Mesendoderm (in vitro differentiated cells): ENCODE measurements at regions not wholly inside any gene's neighbourhood (a gene's known extent, or its start where the extent isn't known, plus 50 kb on each side); places are given as distances from the start of the nearest gene placed in this dataset.
"Not testable (repeated sequence)": the region's sequence is repeated elsewhere in the genome, so short reads cannot be mapped to it uniquely, and the experiment has no call there.

Experiments used
- DNase-seq: peaks from one replicate; pipeline ENCODE4 v3.0.0; 2013
- H2AK5ac ChIP-seq: 2 replicates; pipeline ENCODE4 v1.6.1; 2013; ENCODE audit warnings: low read length, inconsistent platforms
- H2BK120ac ChIP-seq: 2 replicates; pipeline ENCODE4 v1.6.1; 2013; ENCODE audit warnings: low read depth, mild to moderate bottlenecking, low read length, moderate library complexity, mixed read lengths
- H2BK15ac ChIP-seq: replicated peaks from 2 replicates; pipeline ENCODE4 v1.6.1; 2013; ENCODE audit warnings: low read depth, mild to moderate bottlenecking, moderate library complexity
- H2BK5ac ChIP-seq: 2 replicates; pipeline ENCODE4 v1.6.1; 2013; ENCODE audit warnings: low read length, inconsistent platforms
- H3K18ac ChIP-seq: 2 replicates; pipeline ENCODE4 v1.6.1; 2013; ENCODE audit warnings: mild to moderate bottlenecking, low read length, mixed read lengths
- H3K23ac ChIP-seq: one replicate; pipeline ENCODE4 v1.6.1; 2013; ENCODE audit warnings: low read length
- H3K27ac ChIP-seq: 2 replicates; pipeline ENCODE4 v1.5.1; 2013; ENCODE audit warnings: low read depth, mild to moderate bottlenecking, inconsistent platforms, low read length, moderate library complexity
- H3K27me3 ChIP-seq: 2 replicates; pipeline ENCODE4 v1.6.1; 2013; ENCODE audit warnings: low read length, control low read depth, mild to moderate bottlenecking, inconsistent platforms; ENCODE audit not compliant: insufficient read depth, poor library complexity
- H3K36me3 ChIP-seq: 2 replicates; pipeline ENCODE4 v1.6.1; 2013; ENCODE audit warnings: low read length, inconsistent platforms; ENCODE audit not compliant: control insufficient read depth, insufficient read depth
- H3K4ac ChIP-seq: one replicate; pipeline ENCODE4 v1.6.1; 2013; ENCODE audit warnings: low read depth, mild to moderate bottlenecking, low read length, moderate library complexity
- H3K4me1 ChIP-seq: 2 replicates; pipeline ENCODE4 v1.6.1; 2013; ENCODE audit warnings: low read depth, low read length, inconsistent platforms; ENCODE audit not compliant: control insufficient read depth
- H3K4me2 ChIP-seq: 2 replicates; pipeline ENCODE4 v1.6.1; 2013; ENCODE audit warnings: low read length
- H3K4me3 ChIP-seq: 2 replicates; pipeline ENCODE4 v1.5.1; 2013; ENCODE audit warnings: mild to moderate bottlenecking, low read length
- H3K56ac ChIP-seq: one replicate; pipeline ENCODE4 v1.6.1; 2013; ENCODE audit warnings: low read length
- H3K79me1 ChIP-seq: 2 replicates; pipeline ENCODE4 v1.6.1; 2013; ENCODE audit warnings: low read length, inconsistent platforms
- H3K79me2 ChIP-seq: 2 replicates; pipeline ENCODE4 v1.6.1; 2013; ENCODE audit warnings: mild to moderate bottlenecking, low read length; ENCODE audit not compliant: control insufficient read depth, insufficient read depth
- H3K9ac ChIP-seq: 2 replicates; pipeline ENCODE4 v1.6.1; 2013; ENCODE audit warnings: low read length, inconsistent platforms
- H4K5ac ChIP-seq: one replicate; pipeline ENCODE4 v1.6.1; 2013; ENCODE audit warnings: low read length
- H4K8ac ChIP-seq: one replicate; pipeline ENCODE4 v1.6.1; 2013; ENCODE audit warnings: low read depth, mild to moderate bottlenecking, control low read depth, low read length, moderate library complexity
- WGBS: extraction: QIAGEN DNeasy Blood & Tissue Kit; methylation state at CpG from one replicate; pipeline ENCODE4 v1.1.7; 2013; ENCODE audit warnings: low lambda C conversion rate, missing lambda C conversion rate; ENCODE audit not compliant: insufficient coverage; ENCODE audit errors: extremely low coverage; 5-methylcytosine and 5-hydroxymethylcytosine counted together

DNA sequence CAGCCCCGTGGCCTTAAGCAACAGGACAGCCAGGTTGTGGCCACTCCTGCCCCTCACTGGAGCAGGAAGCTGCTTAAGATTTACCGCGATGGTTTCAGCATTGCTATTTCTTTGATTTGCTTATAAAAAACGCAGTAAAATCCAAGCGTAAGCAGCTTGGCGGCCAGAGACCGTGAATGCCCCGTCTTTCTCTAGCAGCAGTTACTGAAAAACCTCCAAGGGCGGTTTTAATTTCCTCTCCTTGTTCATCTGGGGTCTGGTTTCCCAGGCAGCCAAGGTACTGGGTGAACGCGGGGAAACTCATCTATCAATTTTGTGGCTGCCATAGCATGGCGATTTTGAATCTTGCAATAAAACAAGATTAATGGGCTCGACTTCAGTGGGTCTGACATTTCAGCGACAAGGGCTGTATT is 130.3 kb downstream of the MINAR1 start:
- H3K23ac ChIP-seq = no peak overlapping the region
- no peaks in the 10 kb centered on the region for H3K4me1 ChIP-seq
- H3K4ac ChIP-seq = no peak overlapping the region
- no peak overlapping the region for H2BK5ac ChIP-seq
- DNase-seq = no peak
- H3K56ac ChIP-seq = no peak overlapping the region
- H3K18ac ChIP-seq = no peak overlapping the region
- no peak overlapping the region for H2BK15ac ChIP-seq
- no peak overlapping the region for H3K4me2 ChIP-seq
- H2AK5ac ChIP-seq = no peak overlapping the region
- no peak overlapping the region for H3K9ac ChIP-seq
- no CpG with 5 or more reads among the region's 14 CpGs for WGBS
- no peak overlapping the region for H3K27ac ChIP-seq
- H4K8ac ChIP-seq = no peak overlapping the region
- H4K5ac ChIP-seq = no peak overlapping the region
- H3K36me3 ChIP-seq = no peaks in the 10 kb centered on the region
- no peaks in the 10 kb centered on the region for H3K27me3 ChIP-seq
- no peak overlapping the region for H2BK120ac ChIP-seq
- no peak overlapping the region for H3K4me3 ChIP-seq
- no peaks in the 10 kb centered on the region for H3K79me1 ChIP-seq
- H3K79me2 ChIP-seq = no peaks in the 10 kb centered on the region

- Histone ChIP-seq H3K27me3 (no peaks in the 10 kb centered on the region), H3K18ac (no peak overlapping the region), H3K36me3 (no peaks in the 10 kb centered on the region), H4K8ac (no peak overlapping the region), H3K4me1 (no peaks in the 10 kb centered on the region), H3K9ac (no peak overlapping the region), H2AK5ac (no peak overlapping the region), H3K4ac (no peak overlapping the region), H2BK5ac (no peak overlapping the region), H3K27ac (no peak overlapping the region), H4K5ac (no peak overlapping the region), H2BK120ac (no peak overlapping the region), H3K4me3 (no peak overlapping the region), H2BK15ac (no peak overlapping the region), H3K79me2 (no peaks in the 10 kb centered on the region), H3K56ac (no peak overlapping the region), H3K23ac (no peak overlapping the region), H3K4me2 (no peak overlapping the region), H3K79me1 (no peaks in the 10 kb centered on the region)
- WGBS = no CpG with 5 or more reads among the region's 10 CpGs
- no peak for DNase-seq
Measured at GRCh38 chr15:79562899-79563298, 130.8 kb downstream of the MINAR1 start.

DNA sequence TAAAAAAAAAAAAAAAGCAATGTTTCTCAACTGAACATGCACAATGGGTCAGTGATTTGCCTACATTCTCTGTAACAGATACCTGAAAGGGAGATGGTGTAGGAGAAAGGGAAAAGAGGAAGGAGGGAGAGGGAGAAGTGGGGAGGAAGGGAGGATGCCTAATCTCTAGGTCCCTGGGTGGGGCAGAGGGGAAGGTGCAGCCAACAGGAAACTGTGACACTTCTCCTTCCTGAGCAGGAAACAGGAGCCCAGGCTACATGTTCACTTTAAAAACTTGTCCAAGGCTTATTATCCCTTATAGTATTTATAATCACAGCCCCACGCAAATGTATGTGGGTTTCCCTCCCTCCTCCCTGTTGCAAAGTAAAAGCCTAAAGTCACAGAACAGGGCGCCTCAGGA is 137.9 kb downstream of the MINAR1 start:
- Histone ChIP-seq H3K23ac (no peak overlapping the region), H3K4me1 (no peaks in the 10 kb centered on the region), H2AK5ac (no peak overlapping the region), H3K18ac (no peak overlapping the region), H3K4me2 (no peak overlapping the region), H3K36me3 (no peaks in the 10 kb centered on the region), H4K5ac (no peak overlapping the region), H3K27ac (no peak overlapping the region), H2BK15ac (no peak overlapping the region), H3K56ac (no peak overlapping the region), H2BK120ac (no peak overlapping the region), H3K27me3 (no peaks in the 10 kb centered on the region), H3K79me2 (no peaks in the 10 kb centered on the region), H2BK5ac (no peak overlapping the region), H3K4me3 (no peak overlapping the region), H3K9ac (no peak overlapping the region), H3K4ac (no peak overlapping the region), H4K8ac (no peak overlapping the region), H3K79me1 (no peaks in the 10 kb centered on the region)
- WGBS = no CpG with 5 or more reads among the region's 2 CpGs
- no peak for DNase-seq

DNA sequence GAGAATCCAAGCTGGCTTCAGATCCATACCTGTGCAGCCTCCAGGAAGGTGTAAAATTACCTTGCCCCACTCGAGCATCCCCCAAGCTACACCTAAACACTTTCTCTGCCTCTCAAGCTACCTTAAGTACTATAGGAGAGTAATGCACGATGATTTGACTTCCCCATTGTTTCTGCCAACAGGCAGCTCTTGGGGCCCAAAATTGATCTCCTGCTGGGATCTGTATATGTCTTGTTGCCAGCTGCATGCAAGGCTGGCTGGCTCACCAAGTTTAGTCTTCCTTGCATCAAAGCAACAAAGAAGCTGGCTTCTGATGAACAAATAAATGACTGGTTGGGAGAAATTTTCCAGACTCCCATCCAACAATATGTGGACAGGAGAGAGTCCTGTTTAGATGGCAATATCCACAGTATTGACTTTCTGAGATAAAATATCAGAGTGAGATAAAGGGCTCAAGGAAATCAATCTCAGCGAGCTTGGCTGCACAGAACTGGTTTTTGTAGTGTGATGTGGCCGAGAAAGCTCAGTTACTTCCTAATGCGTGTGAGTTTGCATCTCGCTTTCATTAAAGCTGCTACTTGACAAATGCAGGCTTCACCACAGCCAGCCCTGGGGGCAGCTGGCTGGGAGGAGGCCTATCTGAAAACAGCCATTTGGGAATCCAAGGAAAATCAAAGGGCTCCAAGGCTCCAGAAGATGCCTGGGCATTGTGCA is 140.7 kb downstream of the MINAR1 start:
- H3K18ac ChIP-seq = no peak overlapping the region
- H3K9ac ChIP-seq = no peak overlapping the region
- no peak overlapping the region for H2BK15ac ChIP-seq
- WGBS = no CpG with 5 or more reads among the region's 6 CpGs
- H3K79me2 ChIP-seq = no peaks in the 10 kb centered on the region
- no peak overlapping the region for H3K27ac ChIP-seq
- no peaks in the 10 kb centered on the region for H3K79me1 ChIP-seq
- no peaks in the 10 kb centered on the region for H3K27me3 ChIP-seq
- no peak overlapping the region for H2BK120ac ChIP-seq
- H2BK5ac ChIP-seq = no peak overlapping the region
- no peaks in the 10 kb centered on the region for H3K4me1 ChIP-seq
- no peaks in the 10 kb centered on the region for H3K36me3 ChIP-seq
- no peak overlapping the region for H3K4ac ChIP-seq
- no peak overlapping the region for H4K8ac ChIP-seq
- no peak overlapping the region for H4K5ac ChIP-seq
- H2AK5ac ChIP-seq = no peak overlapping the region
- H3K23ac ChIP-seq = no peak overlapping the region
- no peak overlapping the region for H3K56ac ChIP-seq
- no peak for DNase-seq
- H3K4me3 ChIP-seq = no peak overlapping the region
- no peak overlapping the region for H3K4me2 ChIP-seq

DNA sequence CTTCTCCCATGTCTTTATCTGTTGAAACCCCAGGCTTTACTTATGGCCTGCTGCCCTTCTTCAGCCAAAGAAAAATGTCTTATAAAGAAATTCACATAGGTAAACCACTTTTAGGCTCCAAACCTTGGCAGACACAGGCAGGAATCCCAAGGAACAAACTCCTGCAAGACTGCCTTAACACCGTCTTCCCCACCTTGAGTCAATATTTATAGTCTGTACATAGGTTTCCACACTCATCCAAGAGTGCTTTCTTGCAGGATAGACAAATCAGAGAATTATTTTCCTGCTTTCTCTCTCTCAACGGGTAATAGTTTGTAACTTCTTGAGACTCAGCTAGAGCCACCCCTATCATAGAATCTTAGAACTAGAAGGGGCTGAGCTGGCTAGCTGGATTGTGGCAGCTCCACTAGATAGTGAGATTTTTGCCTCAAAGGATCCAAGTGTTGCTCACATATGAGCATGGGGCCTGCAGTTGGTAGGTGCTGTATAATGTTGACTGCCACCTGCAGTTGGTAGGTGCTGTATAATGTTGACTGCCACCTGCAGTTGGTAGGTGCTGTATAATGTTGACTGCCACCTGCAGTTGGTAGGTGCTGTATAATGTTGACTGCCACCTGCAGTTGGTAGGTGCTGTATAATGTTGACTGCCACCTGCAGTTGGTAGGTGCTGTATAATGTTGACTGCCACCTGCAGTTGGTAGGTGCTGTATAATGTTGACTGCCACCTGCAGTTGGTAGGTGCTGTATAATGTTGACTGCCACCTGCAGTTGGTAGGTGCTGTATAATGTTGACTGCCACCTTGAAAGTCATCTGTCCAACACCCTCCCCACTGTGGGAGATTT is 142.5 kb downstream of the MINAR1 start:
- not testable (repeated sequence) for H4K8ac ChIP-seq, H3K9ac ChIP-seq, H3K4me2 ChIP-seq, H3K36me3 ChIP-seq, H3K79me2 ChIP-seq, H3K56ac ChIP-seq, H4K5ac ChIP-seq, H2BK15ac ChIP-seq, H3K79me1 ChIP-seq, H3K27ac ChIP-seq, H3K4me1 ChIP-seq, H3K23ac ChIP-seq, H3K4ac ChIP-seq, H2AK5ac ChIP-seq, H3K27me3 ChIP-seq, H2BK120ac ChIP-seq, H3K4me3 ChIP-seq, H3K18ac ChIP-seq, H2BK5ac ChIP-seq, DNase-seq
- no CpG with 5 or more reads among the region's 2 CpGs for WGBS
